GM19455 (cell line): ENCODE measurements at regions not wholly inside any gene's neighbourhood (a gene's known extent, or its start where the extent isn't known, plus 50 kb on each side); places are given as distances from the start of the nearest gene placed in this dataset.
"Not testable (repeated sequence)": the region's sequence is repeated elsewhere in the genome, so short reads cannot be mapped to it uniquely, and the experiment has no call there.

Experiments
- ATAC-seq: cut with Tn5 transposase; IDR thresholded peaks from one replicate; pipeline ENCODE4 v1.9.1; 2021; ENCODE audit not compliant: unreplicated experiment

- ATAC-seq = no peak
Measured at GRCh38 chr17:71790791-71791190, 330.0 kb upstream of the SOX9 start.

- ATAC-seq = no peak
Measured at GRCh38 chr17:71791311-71791710, 329.5 kb upstream of the SOX9 start.

- ATAC-seq = no peak
Measured at GRCh38 chr17:71792966-71793365, 327.9 kb upstream of the SOX9 start.

GRCh38 chr17:71793518-71793917 lies 327.3 kb upstream of the SOX9 start:
- ATAC-seq = no peak

GRCh38 chr17:71798701-71799100 lies 322.1 kb upstream of the SOX9 start:
- no peak for ATAC-seq

- ATAC-seq = no peak
Measured at GRCh38 chr17:71799657-71800056, 321.2 kb upstream of the SOX9 start.

- no peak for ATAC-seq
Measured at GRCh38 chr17:71801301-71801700, 319.5 kb upstream of the SOX9 start.

GRCh38 chr17:71802663-71803062 lies 318.2 kb upstream of the SOX9 start:
- ATAC-seq = no peak

GRCh38 chr17:71803656-71804284 lies 317.1 kb upstream of the SOX9 start:
- no peak for ATAC-seq

- ATAC-seq = no peak
Measured at GRCh38 chr17:71809537-71809936, 311.3 kb upstream of the SOX9 start.

GRCh38 chr17:71813861-71814260 lies 307.0 kb upstream of the SOX9 start:
- ATAC-seq = not testable (repeated sequence)

GRCh38 chr17:71821511-71821910 lies 299.3 kb upstream of the SOX9 start:
- no peak for ATAC-seq

- ATAC-seq = no peak
Measured at GRCh38 chr17:71824671-71825070, 296.1 kb upstream of the SOX9 start.

- ATAC-seq = no peak
Measured at GRCh38 chr17:71825687-71826086, 295.1 kb upstream of the SOX9 start.

- ATAC-seq = no peak
Measured at GRCh38 chr17:71828182-71828596, 292.6 kb upstream of the SOX9 start.

GRCh38 chr17:71830866-71831265 lies 290.0 kb upstream of the SOX9 start:
- ATAC-seq = no peak

GRCh38 chr17:71842986-71843385 lies 277.8 kb upstream of the SOX9 start:
- no peak for ATAC-seq

GRCh38 chr17:71845337-71845736 lies 275.5 kb upstream of the SOX9 start:
- ATAC-seq = no peak

- ATAC-seq = no peak
Measured at GRCh38 chr17:71846561-71847110, 274.2 kb upstream of the SOX9 start.

- peak; percentile 56 for ATAC-seq
Measured at GRCh38 chr17:71849783-71850768, 270.7 kb upstream of the SOX9 start.

GRCh38 chr17:71850812-71851211 lies 270.0 kb upstream of the SOX9 start:
- no peak for ATAC-seq

GRCh38 chr17:71855010-71855409 lies 265.8 kb upstream of the SOX9 start:
- no peak for ATAC-seq
